ENCODE measurements at regions not wholly inside any gene's neighbourhood (a gene's known extent, or its start where the extent isn't known, plus 50 kb on each side); places are given as distances from the start of the nearest gene placed in this dataset.

- TF ChIP-seq ARID3A (IDR thresholded peaks at IDR 0.05; ENCODE audit: low read depth, low read length) (peak; percentile 76), TBX3 (IDR thresholded peaks at IDR 0.05; ENCODE audit: borderline replicate concordance) (peak; percentile 95), ZNF557 (CRISPR knock-in tag; IDR thresholded peaks at IDR 0.05) (no peak), MTERF4 (CRISPR knock-in tag; IDR thresholded peaks at IDR 0.05) (no peak), E2F1 (CRISPR knock-in tag; IDR thresholded peaks at IDR 0.05) (no peak), PAF1 (CRISPR knock-in tag; IDR thresholded peaks at IDR 0.05) (no peak), ZNF362 (CRISPR knock-in tag; IDR thresholded peaks at IDR 0.05; ENCODE audit: borderline replicate concordance) (no peak), HNF1A (IDR thresholded peaks at IDR 0.05; ENCODE audit: low read depth) (no peak), HNF1A (CRISPR knock-in tag; IDR thresholded peaks at IDR 0.05; ENCODE audit: borderline replicate concordance) (peak; percentile 24; the same call in 1 of the 2 replicates), NFE2L2 (IDR thresholded peaks at IDR 0.05; ENCODE audit: low read length) (no peak), PHF21A (CRISPR knock-in tag; IDR thresholded peaks at IDR 0.05) (peak; percentile 56; the same call in 1 of the 2 replicates), SMARCC2 (IDR thresholded peaks at IDR 0.05) (no peak), SRSF9 (IDR thresholded peaks at IDR 0.05; ENCODE audit: borderline replicate concordance, insufficient read depth, low read depth, low read length, poor library complexity, severe bottlenecking) (no peak), MBD4 (IDR thresholded peaks at IDR 0.05; ENCODE audit: borderline replicate concordance, low read length) (no peak), MEIS2 (CRISPR knock-in tag; IDR thresholded peaks at IDR 0.05) (0 out of 2 replicates have a peak, but pooled peaks have one; percentile 48), ZNF562 (CRISPR knock-in tag; IDR thresholded peaks at IDR 0.05; ENCODE audit: borderline replicate concordance) (no peak), PCBP2 (optimal IDR thresholded peaks at IDR 0.05; ENCODE audit: low read depth, low read length, poor library complexity, severe bottlenecking) (no peak), NFYC (CRISPR knock-in tag; IDR thresholded peaks at IDR 0.05) (no peak), RXRA (CRISPR knock-in tag; IDR thresholded peaks at IDR 0.05) (peak; percentile 58; the same call in 1 of the 2 replicates), JDP2 (CRISPR knock-in tag; IDR thresholded peaks at IDR 0.05; ENCODE audit: borderline replicate concordance) (no peak)
These were observed 127.7 kb upstream of the LRFN2 start (continued) for GRCh38 chr6:40714576-40715564.
